Erythroblast (primary cell): ENCODE measurements at regions not wholly inside any gene's neighbourhood (a gene's known extent, or its start where the extent isn't known, plus 50 kb on each side); places are given as distances from the start of the nearest gene placed in this dataset.

Experiments
- GATA1 ChIP-seq: IDR thresholded peaks from 2 replicates; pipeline ENCODE4 v1.6.1; 2011; ENCODE audit warnings: low read depth, mild to moderate bottlenecking, control low read depth, low read length, moderate library complexity
- POLR2A ChIP-seq: IDR thresholded peaks from 2 replicates; pipeline ENCODE4 v1.6.1; 2011; ENCODE audit warnings: mild to moderate bottlenecking, low read length

DNA sequence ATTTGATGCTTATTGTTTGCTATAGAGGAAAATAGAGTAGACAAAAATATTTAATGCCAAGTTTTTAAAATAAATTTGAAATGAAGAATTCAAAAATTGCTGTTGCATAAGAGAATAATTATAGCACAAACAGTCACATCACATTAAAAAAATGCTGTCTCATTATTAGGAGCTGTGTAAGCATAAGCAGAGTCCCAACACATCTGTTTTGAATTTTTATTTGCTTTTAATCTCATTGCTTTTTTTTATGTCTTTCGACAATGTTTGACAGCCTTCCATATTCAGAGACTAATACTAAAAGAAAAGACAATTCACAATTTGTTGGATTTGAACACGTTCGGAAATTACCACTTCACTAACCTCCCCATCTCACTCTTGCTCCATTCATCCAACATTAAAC, 143.5 kb downstream of the TFPI2 start:
- TF ChIP-seq POLR2A (no peak), GATA1 (no peak)
